Small intestine (tissue), 7 donors: ENCODE measurements at regions not wholly inside any gene's neighbourhood (a gene's known extent, or its start where the extent isn't known, plus 50 kb on each side); places are given as distances from the start of the nearest gene placed in this dataset.

Experiments
- DNase-seq, 2 donors: peaks; one replicate each; pipeline versions ENCODE4 v3.0.0 to v3.0.0-alpha.2; 2013
- FAIRE-seq: peaks from 2 replicates; lab custom pipeline; 2012; peaks lifted over from hg19 to GRCh38; lab: Jason Lieb, UNC
- H3K27ac ChIP-seq, 3 donors: one replicate each; pipeline ENCODE4 v1.5.1; 2013; ENCODE audit warnings: low read length in 2 of 3, mild to moderate bottlenecking in 2 of 3, control low read depth in 1 of 3, inconsistent platforms in 1 of 3, low read depth in 1 of 3, moderate library complexity in 1 of 3
- H3K27me3 ChIP-seq, 3 donors: one replicate each; pipeline ENCODE4 v1.6.1; 2013; ENCODE audit warnings: low read length in 3 of 3, inconsistent platforms in 1 of 3; ENCODE audit not compliant: control insufficient read depth in 3 of 3, insufficient read depth in 3 of 3
- H3K36me3 ChIP-seq, 3 donors: one replicate each; pipeline ENCODE4 v1.6.1; 2013; ENCODE audit warnings: low read length in 3 of 3, inconsistent platforms in 1 of 3, low read depth in 1 of 3, mild to moderate bottlenecking in 1 of 3, moderate library complexity in 1 of 3; ENCODE audit not compliant: control insufficient read depth in 3 of 3, insufficient read depth in 2 of 3
- H3K4me1 ChIP-seq, 3 donors: one replicate each; pipeline ENCODE4 v1.6.1; 2013; ENCODE audit warnings: low read length in 2 of 3, inconsistent platforms in 1 of 3, low read depth in 1 of 3, mild to moderate bottlenecking in 1 of 3, moderate library complexity in 1 of 3; ENCODE audit not compliant: control insufficient read depth in 3 of 3, insufficient read depth in 2 of 3
- H3K4me3 ChIP-seq, 3 donors: one replicate each; pipeline ENCODE4 v1.5.1; 2013; ENCODE audit warnings: low read length in 3 of 3, control low read depth in 1 of 3, inconsistent platforms in 1 of 3, low read depth in 1 of 3, mild to moderate bottlenecking in 1 of 3, moderate library complexity in 1 of 3
- H3K9me3 ChIP-seq, 2 donors: one replicate each; pipeline ENCODE4 v1.6.1; 2013; ENCODE audit warnings: low read depth in 1 of 2, low read length in 1 of 2; ENCODE audit not compliant: control insufficient read depth in 2 of 2, insufficient read depth in 1 of 2
- WGBS, 3 donors: extraction: QIAGEN DNeasy Blood & Tissue Kit; methylation state at CpG; one replicate each; pipeline ENCODE4 v1.1.7; 2013; 5-methylcytosine and 5-hydroxymethylcytosine counted together
- donor health status: healthy with polysubstance abuse.
- donor health status: control.
- donor health status: control.
- donor health status: Bipolar disorder and iron deficiency.
- donor health status: healthy.

- no peak for DNase-seq
- Histone ChIP-seq H3K27me3 (no peaks in the 10 kb centered on the region), H3K4me3 (no peak overlapping the region), H3K27ac (no peak overlapping the region), H3K36me3 (no peaks in the 10 kb centered on the region), H3K4me1 (no peaks in the 10 kb centered on the region), H3K9me3 (peaks cover 0 to 6% of the 10 kb centered on the region in 2 donors)
- no peak for FAIRE-seq
- WGBS, 3 donors: 71 to 78% (median 76%) methylated on average over 5 of the region's 5 CpGs
These were observed 1054.9 kb downstream of the TBC1D22A start for GRCh38 chr22:47817380-47817779.

GRCh38 chr22:47816863-47817210, 1054.4 kb downstream of the TBC1D22A start:
- FAIRE-seq (no peak), DNase-seq (no peak)
- Histone ChIP-seq H3K4me3 (no peak overlapping the region), H3K36me3 (no peaks in the 10 kb centered on the region), H3K4me1 (no peaks in the 10 kb centered on the region), H3K27me3 (no peaks in the 10 kb centered on the region), H3K9me3 (peaks cover 0 to 6% of the 10 kb centered on the region in 2 donors), H3K27ac (no peak overlapping the region)
- 76 to 85% (median 78%) methylated on average over 9 of the region's 9 CpGs for WGBS, 3 donors

GRCh38 chr22:47816121-47816862, 1053.8 kb downstream of the TBC1D22A start:
- no peak for FAIRE-seq
- H3K9me3 ChIP-seq: peaks cover 0 to 6% of the 10 kb centered on the region in 2 donors
- no peaks in the 10 kb centered on the region for H3K36me3 ChIP-seq
- no peak for DNase-seq
- H3K4me1 ChIP-seq: no peaks in the 10 kb centered on the region
- 77 to 88% (median 83%) methylated on average over 16 of the region's 16 CpGs for WGBS, 3 donors
- H3K27me3 ChIP-seq: no peaks in the 10 kb centered on the region
- no peak overlapping the region for H3K27ac ChIP-seq
- no peak overlapping the region for H3K4me3 ChIP-seq

- no peak overlapping the region for H3K27ac ChIP-seq
- no peak for FAIRE-seq
These were observed 1052.0 kb downstream of the TBC1D22A start for GRCh38 chr22:47814474-47814873.

GRCh38 chr22:47813661-47814060, 1051.2 kb downstream of the TBC1D22A start:
- DNase-seq (no peak), FAIRE-seq (no peak)
- no peak overlapping the region for H3K4me3 ChIP-seq
- H3K36me3 ChIP-seq: no peaks in the 10 kb centered on the region
- H3K27me3 ChIP-seq: no peaks in the 10 kb centered on the region
- 85 to 87% (median 86%) methylated on average over 16 of the region's 16 CpGs for WGBS, 3 donors
- no peak overlapping the region for H3K27ac ChIP-seq
- no peaks in the 10 kb centered on the region for H3K4me1 ChIP-seq
- H3K9me3 ChIP-seq: peaks cover 0 to 6% of the 10 kb centered on the region in 2 donors

More at GRCh38 chr22:47814474-47814873, 1052.0 kb downstream of the TBC1D22A start:
- DNase-seq: no peak
- H3K9me3 ChIP-seq: peaks cover 0 to 6% of the 10 kb centered on the region in 2 donors
- no peaks in the 10 kb centered on the region for H3K36me3 ChIP-seq
- no peaks in the 10 kb centered on the region for H3K4me1 ChIP-seq
- 87 to 96% (median 88%) methylated on average over 1 of the region's 1 CpG for WGBS, 3 donors
- no peaks in the 10 kb centered on the region for H3K27me3 ChIP-seq
- H3K4me3 ChIP-seq: no peak overlapping the region

GRCh38 chr22:47811971-47812370, 1049.5 kb downstream of the TBC1D22A start:
- Histone ChIP-seq H3K4me3 (no peak overlapping the region), H3K9me3 (no peaks in the 10 kb centered on the region), H3K36me3 (no peaks in the 10 kb centered on the region), H3K4me1 (no peaks in the 10 kb centered on the region), H3K27me3 (no peaks in the 10 kb centered on the region), H3K27ac (no peak overlapping the region)
- 60 to 77% (median 67%) methylated on average over 7 of the region's 7 CpGs for WGBS, 3 donors
- DNase-seq (no peak), FAIRE-seq (no peak)

- Histone ChIP-seq H3K27ac (no peak overlapping the region), H3K36me3 (no peaks in the 10 kb centered on the region), H3K4me3 (no peak overlapping the region), H3K9me3 (no peaks in the 10 kb centered on the region), H3K4me1 (no peaks in the 10 kb centered on the region), H3K27me3 (no peaks in the 10 kb centered on the region)
- no peak for FAIRE-seq
- 68 to 72% (median 72%) methylated on average over 24 of the region's 24 CpGs for WGBS, 3 donors
- no peak for DNase-seq
These were observed 1048.4 kb downstream of the TBC1D22A start for GRCh38 chr22:47810505-47811500.

- no peak for FAIRE-seq
- 89 to 90% (median 90%) methylated on average over 10 of the region's 10 CpGs for WGBS, 3 donors
- H3K4me3 ChIP-seq: no peak overlapping the region
- H3K9me3 ChIP-seq: peaks cover 0 to 2% of the 10 kb centered on the region in 2 donors
- H3K36me3 ChIP-seq: no peaks in the 10 kb centered on the region
- no peak overlapping the region for H3K27ac ChIP-seq
- no peaks in the 10 kb centered on the region for H3K27me3 ChIP-seq
- no peak for DNase-seq
- H3K4me1 ChIP-seq: no peaks in the 10 kb centered on the region
These were observed 1046.6 kb downstream of the TBC1D22A start for GRCh38 chr22:47808886-47809620.
